H9 (cell line): ENCODE measurements at regions not wholly inside any gene's neighbourhood (a gene's known extent, or its start where the extent isn't known, plus 50 kb on each side); places are given as distances from the start of the nearest gene placed in this dataset.

ENCODE experiments used
- DNase-seq: peaks from one replicate; pipeline ENCODE4 v3.0.0-alpha.2; 2017
- H2AFZ ChIP-seq: one replicate; pipeline ENCODE4 v1.6.1; 2013; ENCODE audit warnings: mild to moderate bottlenecking, low read length, control low read depth, moderate library complexity
- H2AK5ac ChIP-seq: 2 replicates; pipeline ENCODE4 v1.6.1; 2013; ENCODE audit warnings: low read length, control low read depth, mixed read lengths; ENCODE audit not compliant: insufficient read length
- H2BK120ac ChIP-seq: one replicate; pipeline ENCODE4 v1.6.1; 2013; ENCODE audit warnings: low read depth, mild to moderate bottlenecking, low read length, control low read depth, inconsistent platforms; ENCODE audit not compliant: poor library complexity, severe bottlenecking
- H2BK12ac ChIP-seq: 2 replicates; pipeline ENCODE4 v1.6.1; 2013; ENCODE audit warnings: low read length, control low read depth, mixed read lengths, low read depth; ENCODE audit not compliant: insufficient read length
- H2BK15ac ChIP-seq: 2 replicates; pipeline ENCODE4 v1.6.1; 2013; ENCODE audit warnings: low read depth, low read length, control low read depth
- H2BK20ac ChIP-seq: one replicate; pipeline ENCODE4 v1.6.1; 2013; ENCODE audit warnings: low read depth, mild to moderate bottlenecking, low read length, control low read depth, inconsistent platforms; ENCODE audit not compliant: poor library complexity, severe bottlenecking
- H2BK5ac ChIP-seq: 2 replicates; pipeline ENCODE4 v1.6.1; 2013; ENCODE audit warnings: low read length, control low read depth, mixed read lengths; ENCODE audit not compliant: insufficient read length
- H3K14ac ChIP-seq: 2 replicates; pipeline ENCODE4 v1.6.1; 2013; ENCODE audit warnings: low read length, control low read depth; ENCODE audit not compliant: insufficient read depth
- H3K18ac ChIP-seq: 2 replicates; pipeline ENCODE4 v1.6.1; 2013; ENCODE audit warnings: low read depth, mild to moderate bottlenecking, mixed read lengths, low read length, control low read depth; ENCODE audit not compliant: insufficient read length
- H3K23ac ChIP-seq: 2 replicates; pipeline ENCODE4 v1.6.1; 2013; ENCODE audit warnings: low read length, control low read depth, mixed read lengths, low read depth; ENCODE audit not compliant: insufficient read length
- H3K23me2 ChIP-seq: 2 replicates; pipeline ENCODE4 v1.6.1; 2013; ENCODE audit warnings: low read depth, mild to moderate bottlenecking, mixed read lengths, low read length, control low read depth; ENCODE audit not compliant: insufficient read length, poor library complexity, severe bottlenecking
- H3K27ac ChIP-seq: 2 replicates; pipeline ENCODE4 v1.5.1; 2013; ENCODE audit warnings: low read length, control low read depth, mixed read lengths, low read depth; ENCODE audit not compliant: insufficient read length
- H3K27me3 ChIP-seq: 2 replicates; pipeline ENCODE4 v1.6.1; 2013; ENCODE audit warnings: low read length, control low read depth, inconsistent platforms; ENCODE audit not compliant: insufficient read depth
- H3K4ac ChIP-seq: 2 replicates; pipeline ENCODE4 v1.6.1; 2013; ENCODE audit warnings: low read depth, mild to moderate bottlenecking, control low read depth, inconsistent platforms, low read length, moderate library complexity
- H3K4me1 ChIP-seq: 2 replicates; pipeline ENCODE4 v1.6.1; 2013; ENCODE audit warnings: low read length, control low read depth, inconsistent platforms; ENCODE audit not compliant: insufficient read depth
- H3K4me2 ChIP-seq: 2 replicates; pipeline ENCODE4 v1.6.1; 2013; ENCODE audit warnings: low read length, control low read depth, mixed read lengths; ENCODE audit not compliant: insufficient read length, insufficient read depth
- H3K56ac ChIP-seq: 2 replicates; pipeline ENCODE4 v1.6.1; 2013; ENCODE audit warnings: low read depth, mild to moderate bottlenecking, mixed read lengths, low read length, control low read depth; ENCODE audit not compliant: insufficient read length
- H3K79me1 ChIP-seq: 2 replicates; pipeline ENCODE4 v1.6.1; 2013; ENCODE audit warnings: low read depth, mild to moderate bottlenecking, moderate library complexity, low read length, control low read depth, inconsistent platforms; ENCODE audit not compliant: insufficient read depth, poor library complexity, severe bottlenecking
- H3K79me2 ChIP-seq: 2 replicates; pipeline ENCODE4 v1.6.1; 2013; ENCODE audit warnings: low read length, control low read depth, inconsistent platforms; ENCODE audit not compliant: insufficient read depth
- H3K9ac ChIP-seq: 2 replicates; pipeline ENCODE4 v1.6.1; 2013; ENCODE audit warnings: low read length, control low read depth, mixed read lengths; ENCODE audit not compliant: insufficient read length; ENCODE audit errors: extremely low read depth
- H3K9me3 ChIP-seq: one replicate; pipeline ENCODE4 v1.6.1; 2013; ENCODE audit warnings: low read depth, low read length, inconsistent platforms; ENCODE audit not compliant: control insufficient read depth
- H3T11ph ChIP-seq: one replicate; pipeline ENCODE4 v1.6.1; 2013; ENCODE audit warnings: mild to moderate bottlenecking, low read length, control low read depth, inconsistent platforms
- H4K20me1 ChIP-seq: one replicate; pipeline ENCODE4 v1.6.1; 2013; ENCODE audit not compliant: control insufficient read depth, insufficient read length, insufficient read depth
- H4K5ac ChIP-seq: 2 replicates; pipeline ENCODE4 v1.6.1; 2013; ENCODE audit warnings: low read depth, mild to moderate bottlenecking, mixed read lengths, low read length, control low read depth; ENCODE audit not compliant: insufficient read length
- H4K8ac ChIP-seq: replicated peaks from 2 replicates; pipeline ENCODE4 v1.6.1; 2013; ENCODE audit warnings: low read length, control low read depth, mixed read lengths, low read depth; ENCODE audit not compliant: insufficient read length
- H4K91ac ChIP-seq: 2 replicates; pipeline ENCODE4 v1.6.1; 2013; ENCODE audit warnings: low read depth, mild to moderate bottlenecking, moderate library complexity, mixed read lengths, low read length, control low read depth; ENCODE audit not compliant: insufficient read length
- H3K27ac Mint-ChIP-seq, 3 experiments: 2 replicates in 2 of 3; 3 replicates in 1 of 3; pipeline ENCODE4 v1.8.0; 2020 to 2021; ENCODE audit warnings: mixed read lengths in 3 of 3, mild to moderate bottlenecking in 1 of 3, moderate library complexity in 1 of 3
- H3K27me3 Mint-ChIP-seq: 2 replicates; pipeline ENCODE4 v1.8.0; 2021; ENCODE audit warnings: low read depth, mild to moderate bottlenecking, moderate library complexity, mixed read lengths
- H3K36me3 Mint-ChIP-seq, 3 experiments: 2 replicates in 2 of 3; 3 replicates in 1 of 3; pipeline ENCODE4 v1.8.0; 2020 to 2021; ENCODE audit warnings: low read depth in 3 of 3, mixed read lengths in 3 of 3; ENCODE audit not compliant: insufficient read depth in 1 of 3
- H3K4me1 Mint-ChIP-seq, 2 experiments: 2 replicates each; pipeline ENCODE4 v1.8.0; 2020; ENCODE audit warnings: mixed read lengths in 2 of 2
- H3K4me3 Mint-ChIP-seq, 2 experiments: 2 replicates in 1 of 2; 3 replicates in 1 of 2; pipeline ENCODE4 v1.8.0; 2020 to 2021; ENCODE audit warnings: mild to moderate bottlenecking in 2 of 2, mixed read lengths in 2 of 2, moderate library complexity in 1 of 2
- H3K9me3 Mint-ChIP-seq, 2 experiments: 2 replicates in 1 of 2; 3 replicates in 1 of 2; pipeline ENCODE4 v1.8.0; 2020; ENCODE audit warnings: mild to moderate bottlenecking in 2 of 2, mixed read lengths in 2 of 2, moderate library complexity in 1 of 2
- WGBS: extraction: QIAGEN DNeasy Blood & Tissue Kit; methylation state at CpG from one replicate; pipeline ENCODE4 v1.1.7; 2013; ENCODE audit warnings: missing lambda C conversion rate, low lambda C conversion rate, mixed read lengths; ENCODE audit not compliant: insufficient read length; ENCODE audit errors: extremely low coverage; 5-methylcytosine and 5-hydroxymethylcytosine counted together
- TF ChIP-seq, protein P1 (sequence below): fragments of 200-600 bp; sonication (generic); conservative IDR thresholded peaks from 3 replicates; pipeline ENCODE4 v1.8.0; 2021; ENCODE audit warnings: antibody characterized with exemption, mild to moderate bottlenecking

DNA sequence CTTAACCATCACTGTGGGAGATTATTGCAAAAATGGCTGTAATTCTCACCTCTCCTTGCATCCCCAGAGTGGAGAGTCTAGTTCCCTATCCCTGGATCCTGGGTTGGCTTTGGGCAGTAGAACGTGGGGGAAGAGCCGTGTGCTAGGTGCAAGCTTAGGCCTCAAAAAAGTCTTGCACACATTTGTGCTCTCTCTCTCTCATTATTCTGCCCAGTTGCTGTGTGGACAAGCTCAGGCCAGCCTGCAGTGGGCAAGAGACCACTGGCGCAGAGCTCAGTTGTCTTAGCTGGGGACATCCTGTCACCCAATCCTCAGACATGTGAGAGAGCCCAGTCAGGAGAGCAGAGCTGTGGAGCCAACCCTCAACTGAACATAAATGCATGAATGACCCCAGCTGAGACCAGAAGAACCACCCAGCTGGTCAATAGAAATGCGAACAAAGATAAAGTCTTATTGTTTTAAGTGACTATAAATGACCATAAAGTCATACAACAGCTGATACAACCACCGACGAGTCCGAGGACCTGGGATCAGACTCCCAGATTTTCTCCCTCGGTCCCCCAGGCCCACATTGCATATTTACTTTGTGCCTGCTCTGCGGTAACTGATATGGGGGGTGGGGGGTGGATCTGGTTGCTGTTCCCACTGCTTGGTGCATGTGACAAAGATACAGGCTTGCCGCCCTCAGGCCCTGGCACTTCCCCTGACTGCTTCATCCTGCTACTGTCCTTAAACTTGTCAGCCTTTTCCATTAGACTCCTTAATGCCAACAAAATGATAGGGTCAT, 166.4 kb upstream of the MVB12B start:
- H3K36me3 Mint-ChIP-seq, result no peaks in the 10 kb centered on the region; a peak in 2 of 7 replicates
- no peaks in the 10 kb centered on the region for H3K79me2 ChIP-seq
- H3K4me1 Mint-ChIP-seq, result peaks cover 8 to 12% of the 10 kb centered on the region in 2 experiments
- no peaks in the 10 kb centered on the region for H3K9me3 ChIP-seq
- H3K27me3 Mint-ChIP-seq, result peaks cover 16% of the 10 kb centered on the region
- no peak overlapping the region for H4K5ac ChIP-seq
- no peak overlapping the region for H3K23ac ChIP-seq
- no peak overlapping the region for H2AFZ ChIP-seq
- no peak for DNase-seq
- no peaks in the 10 kb centered on the region for H3K27me3 ChIP-seq
- H4K8ac ChIP-seq, result no peak overlapping the region
- TF ChIP-seq, protein P1, sequence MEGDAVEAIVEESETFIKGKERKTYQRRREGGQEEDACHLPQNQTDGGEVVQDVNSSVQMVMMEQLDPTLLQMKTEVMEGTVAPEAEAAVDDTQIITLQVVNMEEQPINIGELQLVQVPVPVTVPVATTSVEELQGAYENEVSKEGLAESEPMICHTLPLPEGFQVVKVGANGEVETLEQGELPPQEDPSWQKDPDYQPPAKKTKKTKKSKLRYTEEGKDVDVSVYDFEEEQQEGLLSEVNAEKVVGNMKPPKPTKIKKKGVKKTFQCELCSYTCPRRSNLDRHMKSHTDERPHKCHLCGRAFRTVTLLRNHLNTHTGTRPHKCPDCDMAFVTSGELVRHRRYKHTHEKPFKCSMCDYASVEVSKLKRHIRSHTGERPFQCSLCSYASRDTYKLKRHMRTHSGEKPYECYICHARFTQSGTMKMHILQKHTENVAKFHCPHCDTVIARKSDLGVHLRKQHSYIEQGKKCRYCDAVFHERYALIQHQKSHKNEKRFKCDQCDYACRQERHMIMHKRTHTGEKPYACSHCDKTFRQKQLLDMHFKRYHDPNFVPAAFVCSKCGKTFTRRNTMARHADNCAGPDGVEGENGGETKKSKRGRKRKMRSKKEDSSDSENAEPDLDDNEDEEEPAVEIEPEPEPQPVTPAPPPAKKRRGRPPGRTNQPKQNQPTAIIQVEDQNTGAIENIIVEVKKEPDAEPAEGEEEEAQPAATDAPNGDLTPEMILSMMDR, result no peak
- no peak overlapping the region for H3K56ac ChIP-seq
- H3K4me2 ChIP-seq, result no peak overlapping the region
- no peaks in the 10 kb centered on the region for H4K20me1 ChIP-seq
- no peak overlapping the region for H3K18ac ChIP-seq
- no peak overlapping the region for H2BK5ac ChIP-seq
- no peaks in the 10 kb centered on the region for H3K79me1 ChIP-seq
- H3K9me3 Mint-ChIP-seq, result no peaks in the 10 kb centered on the region; a peak in 1 of 5 replicates
- H3T11ph ChIP-seq, result no peak overlapping the region
- H3K9ac ChIP-seq, result no peak overlapping the region
- H3K27ac ChIP-seq, result no peak overlapping the region
- H3K27ac Mint-ChIP-seq, result peak overlapping the region in 1 of 3 experiments; percentile 62; a peak in 2 of 7 replicates
- H2BK120ac ChIP-seq, result no peak overlapping the region
- H3K4me1 ChIP-seq, result peaks cover 2% of the 10 kb centered on the region; the same call in 1 of the 2 replicates
- H2BK12ac ChIP-seq, result no peak overlapping the region
- no peak overlapping the region for H2AK5ac ChIP-seq
- no peak overlapping the region for H2BK20ac ChIP-seq
- no peak overlapping the region for H2BK15ac ChIP-seq
- no peak overlapping the region for H3K4ac ChIP-seq
- H3K4me3 Mint-ChIP-seq, result no peak overlapping the region
- no peak overlapping the region for H4K91ac ChIP-seq
- no CpG with 5 or more reads among the region's 10 CpGs for WGBS
- no peak overlapping the region for H3K14ac ChIP-seq
- no peaks in the 10 kb centered on the region for H3K23me2 ChIP-seq
